Testis (tissue), 2 donors: ENCODE measurements at regions not wholly inside any gene's neighbourhood (a gene's known extent, or its start where the extent isn't known, plus 50 kb on each side); places are given as distances from the start of the nearest gene placed in this dataset.

ENCODE experiments used
- DNase-seq: peaks from one replicate; pipeline ENCODE4 v3.0.0-alpha.2; 2019
- H3K27ac ChIP-seq, 2 donors: fragments of 200-600 bp; sonication (generic); one replicate each; pipeline ENCODE4 v1.5.1; 2019
- H3K27me3 ChIP-seq: fragments of 200-600 bp; sonication (generic); one replicate; pipeline ENCODE4 v1.5.1; 2019
- H3K36me3 ChIP-seq: fragments of 200-600 bp; sonication (generic); one replicate; pipeline ENCODE4 v1.5.1; 2017; ENCODE audit warnings: low read depth; ENCODE audit errors: missing control alignments
- H3K4me1 ChIP-seq: fragments of 200-600 bp; sonication (generic); one replicate; pipeline ENCODE4 v1.5.1; 2019
- H3K4me3 ChIP-seq, 2 donors: fragments of 200-600 bp; sonication (generic); one replicate each; pipeline ENCODE4 v1.5.1; 2017 to 2019
- H3K9me3 ChIP-seq: fragments of 200-600 bp; sonication (generic); one replicate; pipeline ENCODE4 v1.5.1; 2017
- CTCF ChIP-seq, 3 experiments: fragments of 450-650 bp in 2 of 3; fragments of 200-600 bp in 1 of 3; sonication (generic) in 1 of 3; IDR thresholded peaks; one replicate each; pipeline ENCODE4 v1.5.1; 2016 to 2019; ENCODE audit warnings: antibody characterized with exemption in 3 of 3, mild to moderate bottlenecking in 2 of 3, moderate library complexity in 1 of 3
- POLR2A ChIP-seq: fragments of 450-650 bp; IDR thresholded peaks from one replicate; pipeline ENCODE4 v1.6.1; 2017; ENCODE audit warnings: antibody characterized with exemption, mild to moderate bottlenecking, moderate library complexity
- WGBS, 2 donors: methylation state at CpG; one replicate each; pipeline ENCODE4 v1.1.5; 2018; 5-methylcytosine and 5-hydroxymethylcytosine counted together
- intact Hi-C: fragments of 100-400 bp; cut with DNase I; formaldehyde crosslinking; loops from one replicate; pipeline ENCODE4 v1.15.1; 2023; ENCODE audit warnings: low total_unique reads

GRCh38 chrX:150165776-150166610 lies 197.1 kb upstream of the MAMLD1 start:
- no peaks in the 10 kb centered on the region for H3K9me3 ChIP-seq
- WGBS, 2 donors = 86% methylated on average over 5 of the region's 6 CpGs; no CpG with 5 or more reads in 1 of the 2 donors
- no peak overlapping the region for H3K4me3 ChIP-seq
- no peak for DNase-seq
- no peaks in the 10 kb centered on the region for H3K4me1 ChIP-seq
- intact Hi-C loops = no loop called here
- no peaks in the 10 kb centered on the region for H3K36me3 ChIP-seq
- TF ChIP-seq POLR2A = no peak
- TF ChIP-seq CTCF (IDR thresholded peaks at IDR 0.05) = no peak
- no peaks in the 10 kb centered on the region for H3K27me3 ChIP-seq
- no peak overlapping the region for H3K27ac ChIP-seq

- H3K4me1 ChIP-seq = no peaks in the 10 kb centered on the region
- DNase-seq = no peak
- H3K36me3 ChIP-seq = no peaks in the 10 kb centered on the region
- WGBS, 2 donors = 84 to 87% methylated on average over 5 of the region's 5 CpGs
- TF ChIP-seq POLR2A (no peak), CTCF (IDR thresholded peaks at IDR 0.05) (no peak)
- no peaks in the 10 kb centered on the region for H3K9me3 ChIP-seq
- H3K27ac ChIP-seq = no peak overlapping the region
- H3K27me3 ChIP-seq = no peaks in the 10 kb centered on the region
- no peak overlapping the region for H3K4me3 ChIP-seq
- intact Hi-C loops = no loop called here
Measured at GRCh38 chrX:150167482-150168324, 195.4 kb upstream of the MAMLD1 start.

DNA sequence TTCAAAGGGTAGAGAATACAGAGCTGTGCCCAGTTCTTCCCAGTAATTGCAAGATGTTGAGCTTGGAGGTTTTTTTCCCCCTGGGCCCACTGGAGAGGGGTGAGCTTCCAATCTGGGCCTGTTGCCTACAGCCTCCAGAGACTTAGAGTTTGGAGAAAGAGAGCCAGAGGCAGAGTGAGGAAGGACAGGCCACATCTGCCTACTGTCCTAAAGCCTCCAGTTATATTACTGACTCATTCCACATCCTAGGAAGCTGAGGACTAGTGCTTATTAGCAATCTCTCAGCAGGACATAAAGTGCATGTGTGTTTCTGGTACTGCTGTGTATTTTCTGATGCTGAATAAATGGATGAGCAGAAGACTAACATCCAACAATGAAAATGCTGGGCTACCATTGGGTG lies 181.0 kb upstream of the MAMLD1 start:
- Histone ChIP-seq H3K27me3 (no peaks in the 10 kb centered on the region), H3K4me1 (no peaks in the 10 kb centered on the region), H3K9me3 (no peaks in the 10 kb centered on the region), H3K36me3 (no peaks in the 10 kb centered on the region), H3K4me3 (no peak overlapping the region), H3K27ac (no peak overlapping the region)
- no peak for DNase-seq
- no peak for TF ChIP-seq POLR2A
- no peak for TF ChIP-seq CTCF (IDR thresholded peaks at IDR 0.05)
- intact Hi-C loops = no loop called here

DNA sequence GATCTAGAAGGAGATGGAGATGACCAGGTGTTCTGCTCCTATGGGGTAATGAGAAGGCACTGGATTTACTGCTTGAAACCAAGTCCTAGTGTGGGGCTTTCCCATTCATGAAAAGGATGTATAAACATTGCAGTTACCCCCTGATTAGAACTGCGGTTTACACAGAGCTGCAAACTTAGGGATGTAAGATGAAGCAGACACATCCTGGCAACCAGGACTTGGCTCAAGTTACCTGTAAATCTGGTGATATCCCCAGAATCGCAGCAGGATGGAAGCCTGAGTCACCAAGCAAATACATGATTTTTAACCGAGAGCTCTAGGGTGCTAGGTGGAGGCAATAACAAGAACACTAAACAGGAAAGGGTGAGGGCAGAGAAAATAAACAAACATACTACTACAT lies 178.6 kb upstream of the MAMLD1 start:
- H3K36me3 ChIP-seq = no peaks in the 10 kb centered on the region
- H3K27me3 ChIP-seq = no peaks in the 10 kb centered on the region
- H3K27ac ChIP-seq = no peak overlapping the region
- H3K4me3 ChIP-seq = no peak overlapping the region
- no peak for DNase-seq
- intact Hi-C loops = no loop called here
- TF ChIP-seq POLR2A (no peak), CTCF (IDR thresholded peaks at IDR 0.05) (no peak)
- H3K4me1 ChIP-seq = no peaks in the 10 kb centered on the region
- 66 to 91% methylated on average over 2 to 3 of the region's 3 CpGs for WGBS, 2 donors
- no peaks in the 10 kb centered on the region for H3K9me3 ChIP-seq
